Neural progenitor cell (in vitro differentiated cells): ENCODE measurements at regions not wholly inside any gene's neighbourhood (a gene's known extent, or its start where the extent isn't known, plus 50 kb on each side); places are given as distances from the start of the nearest gene placed in this dataset.

Experiments
- DNase-seq: peaks from one replicate; pipeline ENCODE4 v3.0.0-alpha.2; 2016; ENCODE audit warnings: low spot score
- H2AFZ ChIP-seq: fragments of 200-600 bp; sonication (generic); replicated peaks from 2 replicates; pipeline ENCODE4 v1.6.1; 2016; ENCODE audit warnings: antibody characterized with exemption
- H3F3A ChIP-seq: fragments of 200-600 bp; sonication (generic); 2 replicates; pipeline ENCODE4 v1.6.1; 2016; ENCODE audit warnings: antibody characterized with exemption, low read depth
- H3K27ac ChIP-seq: fragments of 200-600 bp; sonication (generic); 2 replicates; pipeline ENCODE4 v1.5.1; 2016; ENCODE audit warnings: mild to moderate bottlenecking
- H3K27me3 ChIP-seq: fragments of 200-600 bp; sonication (generic); 2 replicates; pipeline ENCODE4 v1.6.1; 2016; ENCODE audit warnings: mild to moderate bottlenecking, moderate library complexity
- H3K36me3 ChIP-seq: fragments of 200-600 bp; sonication (generic); 2 replicates; pipeline ENCODE4 v1.5.1; 2016
- H3K4me1 ChIP-seq: fragments of 200-600 bp; sonication (generic); 2 replicates; pipeline ENCODE4 v1.6.1; 2016; ENCODE audit warnings: mixed run types
- H3K4me2 ChIP-seq: fragments of 200-600 bp; sonication (generic); 2 replicates; pipeline ENCODE4 v1.6.1; 2016
- H3K4me3 ChIP-seq: fragments of 200-600 bp; sonication (generic); 2 replicates; pipeline ENCODE4 v1.5.1; 2016
- H3K79me2 ChIP-seq: fragments of 200-600 bp; sonication (generic); 2 replicates; pipeline ENCODE4 v1.6.1; 2016; ENCODE audit warnings: low read depth
- H3K9ac ChIP-seq: fragments of 200-600 bp; sonication (generic); 2 replicates; pipeline ENCODE4 v1.6.1; 2016
- H3K9me3 ChIP-seq: fragments of 200-600 bp; sonication (generic); 2 replicates; pipeline ENCODE4 v1.5.1; 2016; ENCODE audit warnings: low read depth
- H4K20me1 ChIP-seq: fragments of 200-600 bp; sonication (generic); 2 replicates; pipeline ENCODE4 v1.6.1; 2016; ENCODE audit warnings: low read depth
- H3K27ac Mint-ChIP-seq: 3 replicates; pipeline ENCODE4 v1.8.0; 2021; ENCODE audit warnings: mixed read lengths
- H3K27me3 Mint-ChIP-seq: 2 replicates; pipeline ENCODE4 v1.8.0; 2022; ENCODE audit warnings: low read depth, mild to moderate bottlenecking, inconsistent platforms, moderate library complexity, mixed read lengths; ENCODE audit not compliant: insufficient read depth
- H3K36me3 Mint-ChIP-seq: 3 replicates; pipeline ENCODE4 v1.8.0; 2021; ENCODE audit warnings: mixed read lengths
- H3K4me1 Mint-ChIP-seq: 3 replicates; pipeline ENCODE4 v1.8.0; 2021; ENCODE audit warnings: mixed read lengths
- H3K4me3 Mint-ChIP-seq: 3 replicates; pipeline ENCODE4 v1.8.0; 2021; ENCODE audit warnings: mild to moderate bottlenecking, moderate library complexity, mixed read lengths
- H3K9me3 Mint-ChIP-seq: 3 replicates; pipeline ENCODE4 v1.8.0; 2020; ENCODE audit warnings: mixed read lengths
- CTCF ChIP-seq: fragments of 200-600 bp; sonication (generic); IDR thresholded peaks from 2 replicates; pipeline ENCODE4 v1.5.1; 2017; ENCODE audit warnings: antibody characterized with exemption, mild to moderate bottlenecking
- EZH2 ChIP-seq: fragments of 200-600 bp; sonication (generic); IDR thresholded peaks from 2 replicates; pipeline ENCODE4 v1.6.1; 2017; ENCODE audit warnings: antibody characterized with exemption, mild to moderate bottlenecking, moderate library complexity
- EZH2phosphoT487 ChIP-seq: fragments of 200-600 bp; sonication (generic); IDR thresholded peaks from 2 replicates; pipeline ENCODE4 v1.6.1; 2017; ENCODE audit warnings: antibody characterized with exemption

- Mint-ChIP-seq H3K9me3 (no peaks in the 10 kb centered on the region), H3K4me3 (no peak overlapping the region), H3K36me3 (no peaks in the 10 kb centered on the region), H3K27ac (no peak overlapping the region), H3K27me3 (peaks cover 2% of the 10 kb centered on the region), H3K4me1 (peaks cover 2% of the 10 kb centered on the region)
- H4K20me1 ChIP-seq = no peaks in the 10 kb centered on the region
- no peaks in the 10 kb centered on the region for H3K27me3 ChIP-seq
- no peak overlapping the region for H3K9ac ChIP-seq
- H3K4me1 ChIP-seq = no peaks in the 10 kb centered on the region
- H3K4me3 ChIP-seq = no peak overlapping the region
- no peaks in the 10 kb centered on the region for H3F3A ChIP-seq
- no peaks in the 10 kb centered on the region for H3K36me3 ChIP-seq
- no peaks in the 10 kb centered on the region for H3K9me3 ChIP-seq
- no peak overlapping the region for H3K27ac ChIP-seq
- H3K79me2 ChIP-seq = no peaks in the 10 kb centered on the region
- TF ChIP-seq EZH2 (no peak), EZH2phosphoT487 (no peak), CTCF (no peak)
- H3K4me2 ChIP-seq = no peak overlapping the region
- H2AFZ ChIP-seq = no peak overlapping the region
- no peak for DNase-seq
Observed at GRCh38 chr16:9170470-9170869, 79.0 kb downstream of the HAPSTR1 start.

DNA sequence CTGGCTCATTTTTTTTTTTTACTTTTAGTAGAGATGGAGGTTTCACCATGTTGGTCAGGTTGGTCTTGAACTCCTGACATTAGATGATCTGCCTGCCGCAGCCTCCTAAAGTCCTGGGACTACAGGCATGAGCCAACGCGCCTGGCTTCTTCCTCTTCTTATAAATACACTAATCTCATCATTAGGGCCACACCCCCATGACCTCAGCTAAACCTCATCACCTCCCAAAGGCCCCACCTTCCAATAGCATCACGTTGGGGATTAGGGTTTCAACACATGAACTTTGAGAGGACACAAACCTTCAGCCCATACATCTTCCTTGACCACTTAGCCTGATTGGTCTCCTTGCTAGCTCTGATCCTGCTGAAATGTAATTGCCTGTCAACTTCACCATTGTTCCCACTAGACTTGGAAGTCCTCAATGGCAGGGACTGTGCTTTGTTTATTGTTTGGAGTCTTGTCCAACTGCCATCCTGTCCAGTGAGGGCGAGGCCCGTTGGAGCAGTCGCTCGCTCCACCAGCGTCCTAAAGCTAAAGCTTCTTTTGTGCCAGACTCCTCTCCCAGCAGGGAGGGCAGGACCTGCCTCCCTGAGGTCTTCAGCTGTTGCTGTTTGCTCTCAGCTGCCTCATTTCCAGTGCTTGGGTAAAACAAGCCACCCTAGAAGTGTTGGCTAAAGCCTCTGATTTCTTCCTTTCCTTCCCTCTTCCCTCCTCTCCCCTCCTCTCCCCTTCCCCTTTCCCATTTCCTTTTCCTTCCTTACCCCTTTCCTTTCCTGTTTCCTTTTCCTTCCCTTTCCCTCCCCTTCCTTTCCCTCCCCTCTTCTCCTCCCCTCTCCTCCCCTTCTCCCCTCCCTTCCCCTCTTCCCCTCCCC is 85.3 kb downstream of the HAPSTR1 start:
- H3F3A ChIP-seq = peaks cover 4% of the 10 kb centered on the region
- no peaks in the 10 kb centered on the region for H3K36me3 ChIP-seq
- no peaks in the 10 kb centered on the region for H3K27me3 ChIP-seq
- H3K79me2 ChIP-seq = no peaks in the 10 kb centered on the region
- Mint-ChIP-seq H3K36me3 (peaks cover 3% of the 10 kb centered on the region), H3K4me3 (no peak overlapping the region), H3K27ac (no peak overlapping the region), H3K27me3 (peaks cover 6% of the 10 kb centered on the region), H3K4me1 (peaks cover 5% of the 10 kb centered on the region), H3K9me3 (no peaks in the 10 kb centered on the region)
- no peak overlapping the region for H3K9ac ChIP-seq
- no peak overlapping the region for H3K4me3 ChIP-seq
- H3K4me1 ChIP-seq = no peaks in the 10 kb centered on the region
- no peaks in the 10 kb centered on the region for H4K20me1 ChIP-seq
- no peak overlapping the region for H2AFZ ChIP-seq
- no peak for DNase-seq
- no peak overlapping the region for H3K27ac ChIP-seq
- H3K9me3 ChIP-seq = no peaks in the 10 kb centered on the region
- no peak overlapping the region for H3K4me2 ChIP-seq
- TF ChIP-seq EZH2phosphoT487 = no peak

DNA sequence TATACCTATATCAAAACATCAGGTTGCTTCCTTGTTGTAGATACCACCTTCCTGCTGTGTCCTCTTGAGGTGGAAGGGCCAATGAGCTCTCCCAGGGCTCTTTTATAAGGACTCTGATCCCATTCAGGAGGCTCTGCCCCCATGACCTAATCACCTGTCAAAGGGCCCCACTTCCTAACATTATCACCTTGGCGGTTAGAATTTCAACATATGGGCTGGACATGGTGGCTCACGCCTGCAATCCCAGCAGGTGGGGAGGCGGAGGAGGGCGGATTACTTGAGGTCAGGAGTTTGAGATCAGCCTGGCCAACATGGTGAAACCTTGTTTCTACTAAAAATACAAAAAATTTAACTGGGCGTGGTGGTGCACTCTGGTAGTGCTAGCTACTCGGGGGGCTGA is 86.4 kb downstream of the HAPSTR1 start:
- H3K9me3 ChIP-seq = no peaks in the 10 kb centered on the region
- no peak for TF ChIP-seq EZH2
- TF ChIP-seq EZH2phosphoT487 = no peak
- TF ChIP-seq CTCF = no peak
- H3K9ac ChIP-seq = no peak overlapping the region
- no peak overlapping the region for H3K4me2 ChIP-seq
- H3K36me3 ChIP-seq = no peaks in the 10 kb centered on the region
- no peaks in the 10 kb centered on the region for H3K9me3 Mint-ChIP-seq
- H3K4me3 Mint-ChIP-seq = no peak overlapping the region
- peaks cover 3% of the 10 kb centered on the region for H3K36me3 Mint-ChIP-seq
- H3K4me3 ChIP-seq = no peak overlapping the region
- H3K4me1 Mint-ChIP-seq = peaks cover 5% of the 10 kb centered on the region
- H3K4me1 ChIP-seq = no peaks in the 10 kb centered on the region
- H3K79me2 ChIP-seq = no peaks in the 10 kb centered on the region
- no peak overlapping the region for H3K27ac Mint-ChIP-seq
- peaks cover 4% of the 10 kb centered on the region for H3K27me3 Mint-ChIP-seq
- no peak overlapping the region for H2AFZ ChIP-seq
- H4K20me1 ChIP-seq = no peaks in the 10 kb centered on the region
- no peak overlapping the region for H3K27ac ChIP-seq
- no peaks in the 10 kb centered on the region for H3K27me3 ChIP-seq
- H3F3A ChIP-seq = peaks cover 4% of the 10 kb centered on the region
- no peak for DNase-seq

DNA sequence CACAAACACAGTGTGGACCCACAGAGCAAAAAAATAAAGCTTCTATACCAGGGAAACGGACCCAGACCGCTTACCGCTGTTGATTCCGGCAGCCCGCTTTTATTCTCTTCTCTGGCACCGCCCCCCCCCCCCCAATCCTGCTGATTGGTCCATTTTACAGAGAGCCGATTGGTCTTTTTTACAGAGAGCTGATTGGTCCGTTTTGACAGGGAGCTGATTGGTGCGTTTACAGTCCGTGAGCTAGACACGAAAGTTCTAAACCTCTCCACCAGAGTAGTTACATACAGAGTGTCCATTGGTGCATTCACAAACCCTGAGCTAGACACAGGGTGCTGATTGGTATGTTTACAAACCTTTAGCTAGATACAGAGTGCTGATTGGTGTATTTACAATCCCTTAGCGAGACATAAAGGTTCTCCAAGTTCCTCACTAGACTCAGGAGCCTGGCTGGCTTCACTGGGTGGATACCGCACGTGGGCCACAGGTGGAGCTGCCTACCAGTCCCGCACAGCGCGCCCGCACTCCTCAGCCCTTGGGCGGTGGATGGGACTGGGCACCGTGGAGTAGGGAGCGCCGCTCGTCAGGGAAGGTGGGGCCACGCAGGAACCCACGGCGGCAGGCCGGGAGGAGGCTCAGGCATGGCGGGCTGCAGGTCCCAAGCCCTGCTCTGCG is 92.4 kb downstream of the HAPSTR1 start:
- no peaks in the 10 kb centered on the region for H3K4me1 ChIP-seq
- no peaks in the 10 kb centered on the region for H3K9me3 ChIP-seq
- Mint-ChIP-seq H3K27me3 (no peaks in the 10 kb centered on the region), H3K4me1 (no peaks in the 10 kb centered on the region), H3K27ac (no peak overlapping the region), H3K36me3 (no peaks in the 10 kb centered on the region), H3K9me3 (no peaks in the 10 kb centered on the region), H3K4me3 (no peak overlapping the region)
- no peak overlapping the region for H3K4me3 ChIP-seq
- no peak for DNase-seq
- H3F3A ChIP-seq = no peaks in the 10 kb centered on the region
- no peak overlapping the region for H2AFZ ChIP-seq
- H3K36me3 ChIP-seq = no peaks in the 10 kb centered on the region
- TF ChIP-seq EZH2phosphoT487 = no peak
- no peak overlapping the region for H3K4me2 ChIP-seq
- no peak overlapping the region for H3K27ac ChIP-seq
- no peaks in the 10 kb centered on the region for H4K20me1 ChIP-seq
- no peaks in the 10 kb centered on the region for H3K79me2 ChIP-seq
- no peak overlapping the region for H3K9ac ChIP-seq
- H3K27me3 ChIP-seq = no peaks in the 10 kb centered on the region
